HG03108 (cell line): ENCODE measurements at regions not wholly inside any gene's neighbourhood (a gene's known extent, or its start where the extent isn't known, plus 50 kb on each side); places are given as distances from the start of the nearest gene placed in this dataset.

Source experiments
- ATAC-seq: cut with Tn5 transposase; IDR thresholded peaks from one replicate; pipeline ENCODE4 v1.9.1; 2021; ENCODE audit warnings: moderate library complexity; ENCODE audit not compliant: unreplicated experiment

DNA sequence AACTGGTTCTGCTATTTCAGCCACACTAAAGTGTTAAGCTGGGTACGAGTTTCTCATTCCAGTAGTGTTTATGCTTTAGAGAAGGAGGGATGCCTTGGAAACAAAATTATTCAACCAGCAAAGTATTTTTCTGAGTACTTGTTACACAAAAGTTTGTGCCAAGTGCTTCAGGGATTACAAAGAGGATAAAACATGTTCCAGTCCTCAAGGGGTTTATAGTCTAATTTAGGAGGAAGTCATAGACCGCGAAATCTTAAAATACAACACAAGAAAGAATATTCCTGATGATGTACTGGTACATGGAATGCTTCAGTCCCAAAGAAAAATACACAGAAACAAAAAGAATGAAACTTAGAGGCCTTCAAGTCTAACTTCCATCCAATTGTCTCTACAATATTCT lies 85.4 kb upstream of the NR4A3 start:
- ATAC-seq, result no peak

DNA sequence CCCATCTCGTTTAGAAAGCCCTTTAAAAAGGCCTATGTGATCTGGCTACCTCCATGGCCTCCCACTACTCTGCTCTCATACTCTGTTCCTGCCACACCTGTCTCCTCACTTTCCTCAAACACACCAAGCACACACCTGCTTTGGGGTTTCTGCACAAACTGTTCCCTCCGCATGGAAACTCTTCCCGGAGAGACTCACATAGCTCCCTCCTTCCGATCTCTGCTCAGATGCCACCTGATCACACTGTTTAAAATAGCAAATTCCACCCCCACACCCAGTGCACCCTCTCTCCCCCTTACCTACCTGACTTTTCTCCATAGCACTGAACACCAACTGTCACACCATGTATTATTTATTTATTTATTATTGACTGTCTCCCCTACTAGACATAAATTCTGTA lies 84.0 kb upstream of the NR4A3 start:
- ATAC-seq, result no peak

- ATAC-seq, result no peak
Measured at GRCh38 chr9:99743006-99743405, 78.7 kb upstream of the NR4A3 start.

GRCh38 chr9:99743455-99743854 lies 78.2 kb upstream of the NR4A3 start:
- no peak for ATAC-seq

GRCh38 chr9:99744132-99744531 lies 77.6 kb upstream of the NR4A3 start:
- ATAC-seq, result no peak

DNA sequence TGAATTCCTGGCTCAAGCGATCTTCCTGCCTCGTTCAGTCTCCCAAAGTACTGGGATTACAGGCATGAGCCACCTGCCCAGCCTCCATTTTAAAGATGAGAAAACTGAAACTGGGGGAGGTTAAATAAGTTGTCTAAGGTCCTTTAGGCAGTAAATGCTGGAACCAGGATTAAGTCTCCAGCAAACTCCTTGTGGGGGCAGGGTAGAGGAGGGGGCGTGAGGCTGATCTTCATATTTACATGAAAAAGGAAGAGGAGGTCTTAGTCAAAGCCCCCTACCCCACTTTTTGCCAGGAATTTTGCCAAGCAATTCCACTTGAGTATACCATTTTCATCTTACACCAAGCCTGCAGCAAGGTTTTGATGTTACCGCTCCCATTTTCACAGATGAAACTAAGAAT lies 76.6 kb upstream of the NR4A3 start:
- no peak for ATAC-seq

- no peak for ATAC-seq
Measured at GRCh38 chr9:99746406-99746805, 75.3 kb upstream of the NR4A3 start.

DNA sequence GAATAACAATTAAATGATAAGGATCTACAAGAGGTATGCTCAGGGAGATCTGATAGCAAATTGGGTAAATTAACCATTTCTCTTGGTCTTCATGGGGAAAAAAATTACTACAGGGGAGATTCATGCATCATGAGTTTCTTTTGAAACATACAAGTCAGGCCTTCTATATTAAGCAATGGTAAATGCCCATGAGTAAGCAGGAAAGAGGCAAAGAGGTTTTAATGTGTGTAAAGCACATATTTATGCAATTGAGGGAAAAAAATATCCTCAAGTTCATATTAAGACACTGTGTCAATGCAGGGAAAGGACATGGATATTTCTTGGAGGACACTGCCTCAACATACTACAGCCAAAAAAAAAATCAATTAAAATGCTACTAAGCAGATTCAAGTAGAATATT lies 73.4 kb upstream of the NR4A3 start:
- no peak for ATAC-seq

GRCh38 chr9:99748676-99749075 lies 73.0 kb upstream of the NR4A3 start:
- no peak for ATAC-seq

DNA sequence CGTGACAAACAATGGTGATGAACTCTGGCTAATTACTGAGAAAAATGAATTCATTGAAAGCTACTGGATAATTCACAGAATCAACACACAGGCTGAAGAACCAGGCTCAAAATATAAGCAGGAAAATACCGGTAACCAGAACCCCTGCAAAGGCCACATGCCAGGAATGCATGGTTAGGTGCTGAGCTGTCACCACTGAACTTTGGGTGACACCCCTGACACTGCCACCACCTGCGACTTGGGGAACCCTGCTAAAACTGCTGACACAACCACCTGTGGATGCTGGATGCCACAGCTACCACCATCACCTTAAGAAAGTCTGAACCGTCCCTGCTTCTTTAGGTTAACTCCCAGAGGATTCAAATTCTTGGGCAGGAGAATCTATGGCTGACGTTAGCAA lies 72.0 kb upstream of the NR4A3 start:
- ATAC-seq, result no peak

- ATAC-seq, result no peak
Measured at GRCh38 chr9:99750526-99750925, 71.2 kb upstream of the NR4A3 start.

GRCh38 chr9:99752417-99753109 lies 69.1 kb upstream of the NR4A3 start:
- ATAC-seq, result no peak

- no peak for ATAC-seq
Measured at GRCh38 chr9:99753436-99753835, 68.2 kb upstream of the NR4A3 start.

DNA sequence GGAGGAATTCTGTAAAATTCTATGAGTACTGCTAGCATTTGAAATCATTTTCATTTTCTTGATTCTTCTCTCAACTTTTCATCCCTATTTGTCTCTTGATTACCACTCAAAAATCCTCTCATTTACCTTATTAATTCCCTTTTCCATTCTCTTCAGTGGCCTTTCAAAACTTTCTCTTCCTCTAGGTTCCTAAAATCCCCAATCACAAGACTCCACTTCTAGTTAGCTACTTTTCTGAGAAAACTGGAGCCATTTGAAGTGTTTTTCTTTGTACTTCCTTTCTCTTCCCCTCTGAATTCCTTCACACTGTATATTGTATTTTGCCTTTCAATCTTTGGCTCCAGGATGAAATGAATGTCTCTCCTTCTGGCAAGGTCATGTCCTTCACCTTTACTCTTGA lies 61.3 kb upstream of the NR4A3 start:
- ATAC-seq, result no peak

GRCh38 chr9:99762470-99762869 lies 59.2 kb upstream of the NR4A3 start:
- peak; percentile 99 for ATAC-seq
